Activated naive CD4-positive, alpha-beta T cell treated with anti-CD3 and anti-CD28 coated beads, Interleukin-2, amount 10 ng/mL, durations not matched to agents 7 days and 5 days (primary cell): ENCODE measurements at regions not wholly inside any gene's neighbourhood (a gene's known extent, or its start where the extent isn't known, plus 50 kb on each side); places are given as distances from the start of the nearest gene placed in this dataset.

Experiments
- CTCF ChIA-PET: fragments of 350-600 bp; sonication (Branson Sonifier 250); formaldehyde crosslinking; loops from one replicate; lab custom pipeline; 2021; ENCODE audit warnings: antibody characterized with exemption; lab: Charles Lee
- DNase-seq: peaks from one replicate; pipeline ENCODE4 v3.0.0-alpha.2; 2020
- H3K27ac Mint-ChIP-seq: one replicate; pipeline ENCODE4 v1.8.0; 2021; ENCODE audit warnings: mild to moderate bottlenecking, moderate library complexity, mixed read lengths
- H3K27me3 Mint-ChIP-seq: one replicate; pipeline ENCODE4 v1.8.0; 2021; ENCODE audit warnings: mild to moderate bottlenecking, mixed read lengths
- H3K36me3 Mint-ChIP-seq: one replicate; pipeline ENCODE4 v1.8.0; 2021; ENCODE audit warnings: mixed read lengths
- H3K4me1 Mint-ChIP-seq: one replicate; pipeline ENCODE4 v1.8.0; 2021; ENCODE audit warnings: mixed read lengths
- H3K4me3 Mint-ChIP-seq: one replicate; pipeline ENCODE4 v1.8.0; 2021; ENCODE audit warnings: mild to moderate bottlenecking, moderate library complexity, mixed read lengths
- H3K9me3 Mint-ChIP-seq: one replicate; pipeline ENCODE4 v1.8.0; 2021; ENCODE audit warnings: mixed read lengths

DNA sequence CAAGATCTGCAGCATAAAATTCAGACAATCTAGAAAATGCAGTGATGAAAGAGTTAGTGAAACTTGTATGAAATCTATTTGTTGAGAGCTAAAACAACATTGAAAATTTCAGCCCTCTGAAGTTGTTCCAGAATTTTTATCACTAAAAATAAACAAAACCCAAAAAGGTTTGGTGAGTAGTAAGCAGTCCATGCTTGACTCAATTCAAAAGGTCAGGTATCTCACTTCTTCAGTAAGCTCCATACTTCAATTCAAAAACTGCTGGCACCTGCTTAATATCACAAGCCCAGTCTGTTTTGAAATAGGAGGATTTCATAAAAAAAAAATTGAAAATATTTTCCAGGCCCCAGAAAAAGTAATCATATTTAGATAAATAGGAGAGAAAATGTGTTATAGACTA, 894.4 kb downstream of the SLITRK5 start:
- no peaks in the 10 kb centered on the region for H3K27me3 Mint-ChIP-seq
- H3K4me1 Mint-ChIP-seq = no peaks in the 10 kb centered on the region

DNA sequence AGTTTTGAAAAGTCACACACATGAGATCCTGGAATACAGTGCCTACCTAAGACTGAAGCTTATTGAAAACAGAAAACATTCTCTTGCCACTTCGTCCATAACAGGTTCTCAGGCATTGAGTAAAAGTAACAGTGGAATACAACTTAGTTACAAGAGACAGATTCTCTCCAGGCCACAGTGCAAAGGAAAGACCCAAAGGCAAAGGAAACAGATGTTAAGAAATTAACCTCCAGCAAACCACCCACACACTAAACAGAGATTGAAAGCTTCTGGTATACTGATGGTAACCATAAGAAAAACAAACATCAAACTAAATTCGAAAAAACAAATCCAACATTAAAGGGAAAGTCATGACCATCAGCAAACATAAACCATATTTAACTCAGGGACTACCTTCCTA, 914.7 kb downstream of the SLITRK5 start:
- Mint-ChIP-seq H3K9me3 (no peaks in the 10 kb centered on the region), H3K27ac (no peak overlapping the region), H3K4me1 (no peaks in the 10 kb centered on the region), H3K36me3 (no peaks in the 10 kb centered on the region), H3K27me3 (no peaks in the 10 kb centered on the region), H3K4me3 (no peak overlapping the region)
- CTCF ChIA-PET = no interaction called here
- no peak for DNase-seq

More for the DNA sequence above, 894.4 kb downstream of the SLITRK5 start:
- Mint-ChIP-seq H3K4me3 (no peak overlapping the region), H3K9me3 (peaks cover 6% of the 10 kb centered on the region), H3K36me3 (no peaks in the 10 kb centered on the region), H3K27ac (no peak overlapping the region)
- no peak for DNase-seq
- CTCF ChIA-PET = no interaction called here

DNA sequence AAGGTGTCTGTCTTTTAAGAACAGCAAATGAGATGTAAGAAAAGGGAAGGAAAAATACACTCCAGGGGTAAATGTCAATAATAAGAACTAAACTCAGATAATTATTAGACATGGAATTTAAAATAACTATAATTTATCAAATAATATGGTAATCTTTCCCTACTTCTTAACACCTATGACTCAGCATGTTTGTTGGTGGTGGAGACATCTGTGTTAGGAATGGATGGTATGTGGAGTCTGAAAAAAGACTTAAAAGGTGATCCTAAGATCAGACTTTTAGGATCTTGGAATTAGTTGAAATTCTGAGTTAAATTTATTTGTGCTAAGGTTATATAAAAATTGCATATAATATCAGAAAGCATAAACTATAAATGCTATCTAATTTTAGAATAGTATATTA, 915.1 kb downstream of the SLITRK5 start:
- H3K9me3 Mint-ChIP-seq = no peaks in the 10 kb centered on the region

DNA sequence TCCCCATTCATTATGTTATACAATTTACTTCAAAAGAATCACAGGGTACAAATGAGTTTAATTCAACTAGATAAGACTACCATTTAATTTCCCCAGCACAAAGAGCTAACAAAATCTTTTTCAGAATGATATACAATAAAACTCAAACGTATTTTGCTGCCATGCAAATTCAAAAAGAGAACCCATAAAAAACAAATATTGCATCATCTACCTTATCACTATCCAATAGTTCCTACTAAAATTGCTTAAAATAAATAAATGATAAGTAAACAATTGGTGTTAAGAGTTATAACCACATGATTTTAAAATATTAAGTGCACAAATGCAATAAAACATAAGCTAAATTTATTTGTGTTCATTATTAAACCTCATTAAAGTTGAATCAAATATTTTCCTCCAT, 919.4 kb downstream of the SLITRK5 start:
- CTCF ChIA-PET = no interaction called here
- H3K27ac Mint-ChIP-seq = no peak overlapping the region
- H3K4me3 Mint-ChIP-seq = no peak overlapping the region
- no peaks in the 10 kb centered on the region for H3K27me3 Mint-ChIP-seq
- no peaks in the 10 kb centered on the region for H3K4me1 Mint-ChIP-seq
- no peak for DNase-seq
- no peaks in the 10 kb centered on the region for H3K36me3 Mint-ChIP-seq
- H3K9me3 Mint-ChIP-seq = peaks cover 7% of the 10 kb centered on the region

More for the DNA sequence above, 915.1 kb downstream of the SLITRK5 start:
- H3K27me3 Mint-ChIP-seq = no peaks in the 10 kb centered on the region
- DNase-seq = no peak
- H3K36me3 Mint-ChIP-seq = no peaks in the 10 kb centered on the region
- CTCF ChIA-PET = no interaction called here
- H3K27ac Mint-ChIP-seq = no peak overlapping the region
- no peaks in the 10 kb centered on the region for H3K4me1 Mint-ChIP-seq
- H3K4me3 Mint-ChIP-seq = no peak overlapping the region

DNA sequence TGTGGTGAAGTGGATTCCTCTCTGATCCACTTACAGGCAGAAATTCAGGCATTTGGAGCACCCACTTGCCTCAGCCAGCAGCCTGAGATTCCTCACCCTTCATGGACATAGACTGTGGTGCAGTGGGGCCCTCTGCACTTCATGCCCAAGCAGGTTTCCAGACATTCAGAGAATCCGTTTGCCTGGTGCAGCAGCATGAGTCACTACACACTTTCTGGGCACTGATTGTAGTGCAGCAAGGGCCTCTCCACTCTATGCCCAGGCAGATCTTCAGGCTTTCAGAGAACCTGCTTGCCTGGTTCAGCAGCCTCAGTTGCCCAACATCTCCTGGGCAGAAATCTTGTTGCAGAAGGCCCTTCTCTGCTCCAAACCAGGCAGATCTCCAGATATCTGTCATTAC, 920.9 kb downstream of the SLITRK5 start:
- CTCF ChIA-PET = no interaction called here
- H3K27ac Mint-ChIP-seq = no peak overlapping the region
- no peak for DNase-seq
- H3K4me1 Mint-ChIP-seq = no peaks in the 10 kb centered on the region
- H3K27me3 Mint-ChIP-seq = no peaks in the 10 kb centered on the region
- H3K9me3 Mint-ChIP-seq = peaks cover 7% of the 10 kb centered on the region
- no peak overlapping the region for H3K4me3 Mint-ChIP-seq
- H3K36me3 Mint-ChIP-seq = no peaks in the 10 kb centered on the region

DNA sequence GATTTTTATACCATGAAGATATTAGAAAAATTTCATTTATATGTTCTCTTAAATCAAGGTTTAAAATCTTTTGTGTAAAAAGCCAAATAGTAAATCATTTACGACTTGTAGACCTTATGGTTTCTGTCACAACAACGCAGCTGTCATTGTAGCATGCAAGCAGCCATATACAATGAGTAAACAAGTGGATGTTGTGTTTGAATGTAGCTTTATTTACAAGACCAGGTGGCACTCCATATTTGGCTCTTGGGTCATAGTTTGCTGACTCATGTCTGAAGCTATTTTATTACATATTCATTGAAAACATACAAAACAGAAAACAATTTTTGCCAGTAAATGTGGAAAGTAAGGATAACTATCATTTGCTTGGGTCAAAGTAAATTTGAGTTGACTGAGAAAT, 930.8 kb downstream of the SLITRK5 start:
- Mint-ChIP-seq H3K27ac (no peak overlapping the region), H3K27me3 (no peaks in the 10 kb centered on the region), H3K36me3 (no peaks in the 10 kb centered on the region), H3K4me1 (no peaks in the 10 kb centered on the region), H3K9me3 (peaks cover 5% of the 10 kb centered on the region), H3K4me3 (no peak overlapping the region)
- CTCF ChIA-PET = no interaction called here
- no peak for DNase-seq

DNA sequence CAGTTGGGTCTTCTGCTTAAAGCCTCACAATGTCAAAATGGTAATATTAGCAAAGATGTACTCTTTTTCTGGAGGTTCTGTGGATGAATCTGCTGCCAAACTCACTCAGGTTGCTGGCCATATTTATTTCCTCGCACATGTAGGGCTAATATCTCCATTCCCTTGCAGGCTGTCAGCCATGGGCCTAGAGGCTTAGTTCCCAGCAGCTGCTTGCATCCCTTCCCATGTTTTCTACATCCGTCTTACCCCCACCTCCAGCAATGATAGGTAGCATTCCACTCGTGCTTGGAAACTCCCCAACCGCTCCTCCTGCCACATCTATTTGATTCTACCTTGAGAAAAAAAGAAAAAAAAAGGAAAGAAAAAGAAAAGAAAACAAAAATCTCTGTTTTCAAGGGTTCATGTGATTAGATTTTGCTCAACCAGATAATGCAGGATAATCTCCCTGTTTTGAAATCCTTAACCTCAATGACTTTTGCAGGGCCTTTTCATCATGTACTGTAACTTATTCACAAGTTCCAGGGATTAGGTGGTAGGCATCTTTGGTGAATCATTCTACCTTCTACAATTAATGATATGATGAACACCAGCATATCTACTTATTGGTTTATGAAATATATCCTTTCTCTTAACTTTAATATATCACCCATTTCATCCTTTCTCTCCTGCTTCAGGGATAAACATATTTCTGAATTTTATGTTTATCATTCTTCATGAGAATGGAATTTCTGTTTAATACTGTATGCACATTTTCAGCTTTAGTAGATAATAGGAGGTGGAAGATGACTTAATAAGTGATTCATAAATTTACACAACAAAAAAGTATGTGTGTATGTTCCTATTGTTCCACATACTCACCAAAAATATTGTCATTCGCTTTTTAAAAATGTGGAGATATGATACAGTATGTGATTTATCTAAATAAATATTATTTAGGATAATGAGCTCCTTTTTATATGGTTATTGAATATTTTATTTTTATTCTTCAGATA, 931.9 kb downstream of the SLITRK5 start:
- DNase-seq = no peak
- H3K4me3 Mint-ChIP-seq = no peak overlapping the region
- CTCF ChIA-PET = no interaction called here
- H3K27ac Mint-ChIP-seq = no peak overlapping the region
- no peaks in the 10 kb centered on the region for H3K4me1 Mint-ChIP-seq
- H3K36me3 Mint-ChIP-seq = no peaks in the 10 kb centered on the region
- H3K27me3 Mint-ChIP-seq = no peaks in the 10 kb centered on the region
- peaks cover 5% of the 10 kb centered on the region for H3K9me3 Mint-ChIP-seq

DNA sequence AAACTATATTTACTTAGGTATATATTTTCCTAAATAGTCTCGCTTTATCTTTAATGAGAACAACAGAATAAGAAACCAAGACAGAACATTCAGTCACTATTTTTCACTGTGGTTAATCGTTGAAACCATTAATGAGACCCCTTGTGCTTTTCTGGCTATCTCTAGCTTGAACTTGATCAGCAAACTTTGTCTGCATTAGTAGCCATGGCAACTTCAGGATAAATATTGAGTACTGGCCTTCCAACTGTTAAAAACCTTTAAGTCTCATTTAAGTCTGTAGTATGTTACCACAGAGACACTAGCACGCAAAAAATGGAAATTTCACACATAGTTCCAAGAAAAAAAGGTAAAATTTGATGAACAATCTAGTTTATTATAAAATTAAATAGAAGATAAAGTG, 946.0 kb downstream of the SLITRK5 start:
- DNase-seq = no peak
- Mint-ChIP-seq H3K36me3 (no peaks in the 10 kb centered on the region), H3K4me3 (no peak overlapping the region), H3K9me3 (no peaks in the 10 kb centered on the region), H3K27ac (no peak overlapping the region), H3K4me1 (peaks cover 6% of the 10 kb centered on the region), H3K27me3 (no peaks in the 10 kb centered on the region)
- CTCF ChIA-PET = no interaction called here

DNA sequence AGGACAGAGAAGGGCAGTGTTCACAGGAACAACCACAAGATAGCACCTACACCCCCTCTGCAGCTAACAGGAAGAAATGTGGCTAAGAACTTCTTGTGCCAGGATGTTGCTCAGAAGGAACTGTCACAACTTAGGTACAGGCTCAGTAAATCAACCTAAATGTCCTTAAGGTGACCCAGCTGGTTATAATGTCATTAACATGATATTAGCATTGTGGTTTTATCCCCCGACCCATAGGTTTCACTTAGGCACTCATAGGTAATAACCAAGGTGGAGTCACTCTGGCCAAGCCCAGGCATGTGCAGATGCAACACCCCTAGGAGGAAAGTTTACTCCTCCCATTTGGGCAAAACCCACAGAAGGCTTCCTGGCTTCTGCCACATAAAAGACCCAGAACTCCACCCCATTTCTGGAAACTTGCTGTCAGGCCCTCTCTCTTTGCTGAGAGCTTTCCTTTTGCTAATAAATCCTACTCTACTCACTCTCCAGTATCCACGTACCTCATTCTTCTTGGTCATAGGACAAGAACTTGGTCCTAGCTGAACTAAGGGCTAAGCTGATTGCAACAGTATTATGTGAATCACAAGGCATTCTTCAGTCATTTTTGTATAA, 951.3 kb downstream of the SLITRK5 start:
- H3K4me1 Mint-ChIP-seq = peaks cover 18% of the 10 kb centered on the region
- peak; percentile 26 for DNase-seq
- H3K9me3 Mint-ChIP-seq = peaks cover 10% of the 10 kb centered on the region
- CTCF ChIA-PET = no interaction called here
- peak overlapping the region; percentile 63 for H3K27ac Mint-ChIP-seq
- H3K4me3 Mint-ChIP-seq = no peak overlapping the region
- H3K27me3 Mint-ChIP-seq = no peaks in the 10 kb centered on the region
- no peaks in the 10 kb centered on the region for H3K36me3 Mint-ChIP-seq

DNA sequence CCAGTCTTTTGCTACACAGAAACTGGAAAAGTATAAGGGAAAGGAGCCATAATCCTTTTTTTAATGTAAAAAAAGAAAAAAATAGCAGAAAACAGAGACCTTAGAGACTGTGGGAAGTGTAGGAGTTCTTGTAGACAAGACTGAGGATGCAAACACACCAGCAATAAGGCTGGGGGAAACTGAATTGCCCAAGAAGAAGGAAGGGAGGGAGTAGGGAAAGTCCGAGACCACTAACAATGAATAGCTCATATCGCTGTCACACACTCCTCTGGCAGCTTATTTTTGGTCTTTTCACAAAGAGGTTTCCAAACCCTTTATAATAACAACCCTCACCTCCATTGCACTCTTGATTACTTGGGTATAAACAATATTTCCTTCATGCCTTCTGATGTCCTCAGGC, 952.0 kb downstream of the SLITRK5 start:
- H3K27ac Mint-ChIP-seq = peak overlapping the region; percentile 28
- no peak overlapping the region for H3K4me3 Mint-ChIP-seq

DNA sequence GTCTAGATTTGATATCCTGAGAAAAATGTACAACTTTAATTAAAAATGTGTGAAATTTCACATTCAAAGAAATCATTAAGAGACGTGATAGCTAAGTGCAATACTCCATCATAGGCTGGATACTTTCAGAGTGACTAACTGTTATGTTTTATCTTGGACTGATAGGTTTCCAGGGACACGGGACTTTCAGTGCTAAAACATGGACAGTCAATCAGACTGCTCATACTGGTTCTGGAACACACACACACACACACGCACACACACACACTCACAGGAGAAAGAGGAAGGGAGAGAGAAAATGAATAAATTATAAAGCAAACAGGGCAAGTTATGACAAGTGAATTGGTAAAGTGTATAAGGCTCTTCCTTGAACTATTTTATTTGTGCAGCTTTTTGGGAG, 955.9 kb downstream of the SLITRK5 start:
- Mint-ChIP-seq H3K4me3 (no peak overlapping the region), H3K4me1 (peaks cover 13% of the 10 kb centered on the region), H3K27me3 (no peaks in the 10 kb centered on the region), H3K36me3 (no peaks in the 10 kb centered on the region), H3K9me3 (peaks cover 16% of the 10 kb centered on the region), H3K27ac (no peak overlapping the region)
- CTCF ChIA-PET = no interaction called here
- no peak for DNase-seq

More for the DNA sequence above, 952.0 kb downstream of the SLITRK5 start:
- H3K27me3 Mint-ChIP-seq = no peaks in the 10 kb centered on the region
- H3K4me1 Mint-ChIP-seq = peaks cover 18% of the 10 kb centered on the region
- CTCF ChIA-PET = no interaction called here
- no peaks in the 10 kb centered on the region for H3K36me3 Mint-ChIP-seq
- H3K9me3 Mint-ChIP-seq = peaks cover 12% of the 10 kb centered on the region
- no peak for DNase-seq

DNA sequence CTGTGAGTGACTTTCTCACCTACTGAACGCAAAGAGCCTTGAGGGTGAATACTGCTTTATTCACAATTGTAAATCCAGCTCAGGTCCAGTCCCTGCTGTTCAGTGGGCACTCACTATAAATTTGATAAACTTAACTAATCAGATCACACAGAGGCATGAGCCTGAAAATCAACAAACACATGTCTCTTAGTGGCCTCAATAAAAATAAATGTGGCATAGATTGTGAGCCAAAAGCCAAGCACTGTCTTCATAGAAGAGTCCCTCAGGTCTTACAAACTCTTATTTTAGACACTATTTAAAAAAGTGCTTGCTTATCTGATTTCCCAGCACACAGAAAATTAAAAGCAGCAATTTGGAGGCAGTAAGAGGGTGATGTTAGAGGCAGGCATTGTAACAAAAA, 957.7 kb downstream of the SLITRK5 start:
- DNase-seq = no peak
- H3K4me1 Mint-ChIP-seq = no peaks in the 10 kb centered on the region
- CTCF ChIA-PET = no interaction called here
- H3K36me3 Mint-ChIP-seq = no peaks in the 10 kb centered on the region
- H3K27me3 Mint-ChIP-seq = no peaks in the 10 kb centered on the region
- H3K27ac Mint-ChIP-seq = no peak overlapping the region
- H3K4me3 Mint-ChIP-seq = no peak overlapping the region
- peaks cover 9% of the 10 kb centered on the region for H3K9me3 Mint-ChIP-seq

DNA sequence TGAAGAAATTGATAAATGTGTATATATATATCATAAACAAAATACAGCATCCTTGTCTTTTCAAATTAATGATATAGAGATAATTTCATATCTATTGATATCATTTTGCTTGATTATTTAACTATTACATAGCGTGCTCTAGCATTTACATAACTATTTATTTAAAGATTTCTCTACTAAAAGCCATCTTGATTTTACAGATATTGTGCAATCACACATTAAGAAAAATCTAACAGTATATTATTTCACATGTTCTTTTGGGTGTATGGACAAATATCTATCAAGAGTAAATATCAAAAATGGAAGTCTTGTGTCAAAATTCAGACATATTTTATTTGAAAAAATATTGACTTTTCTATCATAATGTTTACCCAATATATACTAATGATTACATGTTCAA, 966.8 kb downstream of the SLITRK5 start:
- no peaks in the 10 kb centered on the region for H3K36me3 Mint-ChIP-seq
- no peaks in the 10 kb centered on the region for H3K27me3 Mint-ChIP-seq
- H3K27ac Mint-ChIP-seq = no peak overlapping the region
- peaks cover 2% of the 10 kb centered on the region for H3K9me3 Mint-ChIP-seq
- H3K4me3 Mint-ChIP-seq = no peak overlapping the region
- CTCF ChIA-PET = no interaction called here
- DNase-seq = no peak
- no peaks in the 10 kb centered on the region for H3K4me1 Mint-ChIP-seq

DNA sequence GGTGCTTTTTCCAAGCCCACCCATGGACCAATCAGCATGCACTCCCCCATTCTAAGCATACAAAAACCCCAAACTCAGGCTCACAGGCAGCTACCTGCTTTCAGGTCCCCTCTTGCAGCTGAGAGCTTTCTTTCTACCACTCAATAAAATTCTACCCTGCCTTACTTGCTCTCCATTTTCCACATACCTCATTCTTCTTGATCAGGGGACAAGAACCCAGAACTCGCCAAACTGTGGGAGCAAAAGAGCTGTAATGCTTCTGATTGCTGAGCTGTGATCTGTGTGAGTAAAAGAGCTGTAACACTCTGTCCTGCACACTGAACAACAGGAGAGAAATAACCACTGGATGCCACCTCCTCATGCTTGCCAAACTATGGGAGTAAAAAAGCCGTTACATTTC, 972.1 kb downstream of the SLITRK5 start:
- Mint-ChIP-seq H3K27ac (no peak overlapping the region), H3K36me3 (no peaks in the 10 kb centered on the region), H3K4me1 (no peaks in the 10 kb centered on the region), H3K27me3 (no peaks in the 10 kb centered on the region), H3K4me3 (no peak overlapping the region), H3K9me3 (peaks cover 14% of the 10 kb centered on the region)
- DNase-seq = no peak
- CTCF ChIA-PET = no interaction called here
